Lower lobe of right lung (tissue), 2 donors: ENCODE measurements at regions not wholly inside any gene's neighbourhood (a gene's known extent, or its start where the extent isn't known, plus 50 kb on each side); places are given as distances from the start of the nearest gene placed in this dataset.

Experiments
- ATAC-seq, 2 donors: fragments of 200-7000 bp; cut with Tn5 transposase; one replicate each; pipeline ENCODE4 v1.9.1; 2020 to 2022; ENCODE audit warnings: mild to moderate bottlenecking in 2 of 2, moderate library complexity in 2 of 2
- DNase-seq: peaks from one replicate; pipeline ENCODE4 v3.0.0-alpha.2; 2020
- H3K27ac ChIP-seq: fragments of 200-600 bp; one replicate; pipeline ENCODE4 v1.8.0; 2022
- H3K27me3 ChIP-seq: fragments of 200-600 bp; one replicate; pipeline ENCODE4 v1.8.0; 2022; ENCODE audit warnings: low read depth
- H3K36me3 ChIP-seq: fragments of 200-600 bp; one replicate; pipeline ENCODE4 v1.8.0; 2022; ENCODE audit warnings: mild to moderate bottlenecking
- H3K4me1 ChIP-seq: fragments of 200-600 bp; one replicate; pipeline ENCODE4 v1.8.0; 2022
- H3K4me3 ChIP-seq: fragments of 200-600 bp; one replicate; pipeline ENCODE4 v1.8.0; 2022; ENCODE audit warnings: mild to moderate bottlenecking
- H3K9me3 ChIP-seq: fragments of 200-600 bp; one replicate; pipeline ENCODE4 v1.8.0; 2022
- intact Hi-C: fragments of 100-400 bp; cut with DNase I; formaldehyde crosslinking; loops from one replicate; pipeline ENCODE4 v1.11.0; 2022
- TF ChIP-seq, protein P1 (sequence below): fragments of 200-600 bp; IDR thresholded peaks from one replicate; pipeline ENCODE4 v1.8.0; 2022; ENCODE audit warnings: antibody characterized with exemption, mild to moderate bottlenecking
- donor health status: DM: no; HTN: yes; CAD: no; lungs with severe emphysema.

DNA sequence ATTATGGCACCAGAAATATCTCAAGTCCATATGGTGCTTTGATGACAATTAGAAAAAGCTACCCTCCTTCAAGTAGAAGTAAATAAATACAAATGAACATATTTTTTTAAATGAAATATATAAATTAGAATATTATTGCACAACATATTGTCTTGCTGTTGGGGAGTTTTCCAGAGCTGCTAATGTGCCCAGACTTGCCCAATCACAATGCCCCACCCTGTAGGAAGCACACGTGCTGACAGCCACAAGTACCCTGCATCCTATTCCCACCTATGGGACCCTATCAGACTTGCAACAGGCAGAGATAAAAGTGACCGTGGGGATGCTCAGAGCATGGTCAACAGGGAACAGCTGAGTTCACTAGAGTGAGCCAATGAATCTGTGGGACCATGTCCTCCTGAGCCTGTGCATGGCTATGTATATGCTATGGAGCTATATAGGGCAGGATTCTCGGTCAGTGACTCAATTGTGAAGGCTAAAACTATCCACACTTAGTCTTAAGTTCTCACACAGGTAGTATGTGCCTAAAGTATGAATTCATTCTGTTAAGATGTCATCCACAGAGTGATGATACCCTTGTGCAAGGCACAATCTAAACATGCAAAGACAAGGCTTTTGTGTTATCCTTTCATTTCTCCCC lies 336.0 kb downstream of the HGF start:
- TF ChIP-seq, protein P1, sequence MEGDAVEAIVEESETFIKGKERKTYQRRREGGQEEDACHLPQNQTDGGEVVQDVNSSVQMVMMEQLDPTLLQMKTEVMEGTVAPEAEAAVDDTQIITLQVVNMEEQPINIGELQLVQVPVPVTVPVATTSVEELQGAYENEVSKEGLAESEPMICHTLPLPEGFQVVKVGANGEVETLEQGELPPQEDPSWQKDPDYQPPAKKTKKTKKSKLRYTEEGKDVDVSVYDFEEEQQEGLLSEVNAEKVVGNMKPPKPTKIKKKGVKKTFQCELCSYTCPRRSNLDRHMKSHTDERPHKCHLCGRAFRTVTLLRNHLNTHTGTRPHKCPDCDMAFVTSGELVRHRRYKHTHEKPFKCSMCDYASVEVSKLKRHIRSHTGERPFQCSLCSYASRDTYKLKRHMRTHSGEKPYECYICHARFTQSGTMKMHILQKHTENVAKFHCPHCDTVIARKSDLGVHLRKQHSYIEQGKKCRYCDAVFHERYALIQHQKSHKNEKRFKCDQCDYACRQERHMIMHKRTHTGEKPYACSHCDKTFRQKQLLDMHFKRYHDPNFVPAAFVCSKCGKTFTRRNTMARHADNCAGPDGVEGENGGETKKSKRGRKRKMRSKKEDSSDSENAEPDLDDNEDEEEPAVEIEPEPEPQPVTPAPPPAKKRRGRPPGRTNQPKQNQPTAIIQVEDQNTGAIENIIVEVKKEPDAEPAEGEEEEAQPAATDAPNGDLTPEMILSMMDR, result no peak
- DNase-seq (no peak), ATAC-seq (no peak)
- H3K9me3 ChIP-seq, result no peaks in the 10 kb centered on the region
- no peak overlapping the region for H3K4me3 ChIP-seq
- no peaks in the 10 kb centered on the region for H3K27me3 ChIP-seq
- no peaks in the 10 kb centered on the region for H3K4me1 ChIP-seq
- intact Hi-C loops, result no loop called here
- H3K27ac ChIP-seq, result no peak overlapping the region
- no peaks in the 10 kb centered on the region for H3K36me3 ChIP-seq

DNA sequence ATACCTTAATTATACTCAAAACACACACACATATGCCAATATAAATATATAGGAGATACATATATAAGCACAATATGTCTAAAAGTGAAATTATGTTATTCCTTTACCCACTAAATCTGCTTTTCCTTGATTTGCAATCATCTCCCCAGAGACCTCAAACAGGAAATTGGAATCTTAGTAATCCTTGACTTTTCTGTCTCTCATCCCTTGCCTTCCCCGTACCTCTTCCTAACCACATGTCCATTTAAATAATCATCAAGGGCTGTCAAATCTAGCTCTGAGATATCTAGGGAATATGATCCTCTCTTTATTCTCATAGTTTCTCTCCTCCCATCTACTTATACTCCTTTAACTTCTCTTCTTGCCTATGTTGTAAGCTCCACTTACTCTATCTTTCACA lies 336.6 kb downstream of the HGF start:
- ATAC-seq, result no peak
- DNase-seq, result no peak
- TF ChIP-seq, protein P1, result no peak

DNA sequence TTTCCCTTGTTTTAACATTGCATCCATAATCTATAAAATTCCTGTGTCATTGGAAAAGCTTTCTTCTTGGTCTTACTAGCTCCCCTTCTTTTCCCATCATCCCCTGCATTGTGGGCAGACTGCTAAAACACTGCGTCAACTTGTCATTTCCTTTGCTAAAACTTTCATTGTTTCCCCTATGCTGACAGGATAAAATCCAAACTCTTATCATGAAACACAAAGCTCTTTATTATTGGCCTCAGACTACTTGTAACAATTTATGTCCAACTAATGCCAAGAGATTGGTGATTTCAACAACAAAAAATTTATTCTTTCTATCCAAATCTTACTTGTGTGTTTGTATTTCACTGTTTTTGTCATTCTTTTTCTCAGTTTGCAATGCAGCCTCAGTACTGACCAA lies 339.1 kb downstream of the HGF start:
- no peaks in the 10 kb centered on the region for H3K27me3 ChIP-seq
- intact Hi-C loops, result no loop called here
- H3K9me3 ChIP-seq, result no peaks in the 10 kb centered on the region
- no peaks in the 10 kb centered on the region for H3K36me3 ChIP-seq
- H3K27ac ChIP-seq, result no peak overlapping the region
- H3K4me3 ChIP-seq, result no peak overlapping the region
- no peaks in the 10 kb centered on the region for H3K4me1 ChIP-seq
- ATAC-seq, result no peak
- TF ChIP-seq, protein P1, result no peak
- DNase-seq, result no peak

More for the DNA sequence above, 336.6 kb downstream of the HGF start:
- no peaks in the 10 kb centered on the region for H3K4me1 ChIP-seq
- intact Hi-C loops, result no loop called here
- no peaks in the 10 kb centered on the region for H3K36me3 ChIP-seq
- no peaks in the 10 kb centered on the region for H3K27me3 ChIP-seq
- H3K4me3 ChIP-seq, result no peak overlapping the region
- no peaks in the 10 kb centered on the region for H3K9me3 ChIP-seq
- no peak overlapping the region for H3K27ac ChIP-seq

DNA sequence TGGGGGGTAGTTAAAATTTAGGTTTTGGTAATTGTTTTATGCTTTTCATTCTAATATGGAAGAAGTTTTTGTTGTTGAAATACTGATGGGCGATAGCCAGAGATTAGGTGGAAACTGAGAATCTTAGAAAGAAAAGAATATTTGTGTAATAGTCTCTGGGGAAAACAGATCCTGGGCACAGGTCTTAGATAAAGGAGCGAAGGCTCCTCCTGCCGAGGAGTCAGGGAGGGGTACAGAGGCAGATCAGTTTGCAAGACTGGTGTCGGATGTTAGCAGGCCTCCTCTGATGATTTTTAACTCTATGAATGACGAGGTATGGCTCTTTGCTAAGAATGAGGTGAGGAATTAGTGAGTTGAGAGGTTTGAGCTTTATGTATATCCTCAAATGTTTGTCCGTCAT lies 339.7 kb downstream of the HGF start:
- Histone ChIP-seq H3K27ac (no peak overlapping the region), H3K9me3 (no peaks in the 10 kb centered on the region), H3K27me3 (no peaks in the 10 kb centered on the region), H3K4me1 (no peaks in the 10 kb centered on the region), H3K4me3 (no peak overlapping the region), H3K36me3 (no peaks in the 10 kb centered on the region)
- ATAC-seq, result no peak
- DNase-seq, result no peak
- intact Hi-C loops, result no loop called here
- TF ChIP-seq, protein P1, result no peak

DNA sequence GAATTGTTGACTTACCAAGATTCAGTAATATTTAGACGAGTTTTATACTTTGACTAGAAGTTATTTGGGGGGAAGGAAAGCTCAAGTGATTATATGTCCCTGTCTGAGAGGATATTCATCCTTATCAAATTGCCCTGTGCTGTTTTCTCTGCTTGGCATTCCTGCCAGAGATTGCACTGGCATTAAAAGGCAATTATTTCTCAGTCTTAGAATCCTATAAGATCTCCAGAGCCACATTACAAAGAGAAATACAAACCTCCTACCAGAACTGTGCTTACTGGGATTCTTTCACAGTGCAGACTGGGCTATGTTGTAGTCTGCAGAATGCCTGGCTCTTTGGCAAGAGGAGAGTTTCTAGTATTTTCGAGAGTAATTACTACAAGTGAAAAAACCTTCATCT lies 342.4 kb downstream of the HGF start:
- TF ChIP-seq, protein P1, result no peak
- Histone ChIP-seq H3K36me3 (no peaks in the 10 kb centered on the region), H3K4me1 (no peaks in the 10 kb centered on the region), H3K27me3 (no peaks in the 10 kb centered on the region), H3K27ac (no peak overlapping the region), H3K9me3 (no peaks in the 10 kb centered on the region), H3K4me3 (no peak overlapping the region)
- ATAC-seq (no peak), DNase-seq (no peak)
- intact Hi-C loops, result no loop called here
